H1 (cell line): ENCODE measurements at regions not wholly inside any gene's neighbourhood (a gene's known extent, or its start where the extent isn't known, plus 50 kb on each side); places are given as distances from the start of the nearest gene placed in this dataset.

Experiments
- CTCF ChIA-PET: fragments of 300-600 bp; sonication (Branson Sonifier 250); formaldehyde crosslinking; loops from one replicate; lab custom pipeline; 2021; ENCODE audit not compliant: partially characterized antibody; lab: Charles Lee
- POLR2A ChIA-PET: fragments of 300-600 bp; sonication (Branson Sonifier 250); formaldehyde crosslinking; loops from one replicate; lab custom pipeline; 2021; ENCODE audit warnings: inconsistent platforms; ENCODE audit not compliant: partially characterized antibody; lab: Charles Lee
- DNase-seq, 2 experiments: peaks; one replicate each; pipeline versions ENCODE4 v3.0.0 to v3.0.0-alpha.2; 2010 to 2022; ENCODE audit warnings: low spot score in 2 of 2, low read depth in 1 of 2, mixed read lengths in 1 of 2
- FAIRE-seq: peaks from 2 replicates; lab custom pipeline; 2011; peaks lifted over from hg19 to GRCh38; lab: Jason Lieb, UNC
- H2AFZ ChIP-seq: 2 replicates; pipeline ENCODE4 v1.8.1; 2012; ENCODE audit warnings: low read length, inconsistent platforms
- H2AK5ac ChIP-seq: 2 replicates; pipeline ENCODE4 v1.6.1; 2013; ENCODE audit warnings: low read depth, low read length
- H2BK120ac ChIP-seq: replicated peaks from 2 replicates; pipeline ENCODE3; 2013; ENCODE audit warnings: low read depth, low read length, inconsistent platforms
- H2BK12ac ChIP-seq: 2 replicates; pipeline ENCODE4 v1.6.1; 2013; ENCODE audit warnings: low read depth, low read length
- H2BK15ac ChIP-seq: 2 replicates; pipeline ENCODE4 v1.6.1; 2013; ENCODE audit warnings: low read length
- H2BK20ac ChIP-seq: 2 replicates; pipeline ENCODE4 v1.6.1; 2013; ENCODE audit warnings: low read length
- H2BK5ac ChIP-seq: 2 replicates; pipeline ENCODE4 v1.6.1; 2013; ENCODE audit warnings: low read depth, low read length
- H3K14ac ChIP-seq: 2 replicates; pipeline ENCODE4 v1.6.1; 2013; ENCODE audit warnings: inconsistent platforms; ENCODE audit not compliant: insufficient read length
- H3K18ac ChIP-seq: 2 replicates; pipeline ENCODE4 v1.6.1; 2013; ENCODE audit warnings: low read length; ENCODE audit errors: extremely low read depth
- H3K23ac ChIP-seq: 2 replicates; pipeline ENCODE4 v1.6.1; 2013; ENCODE audit warnings: inconsistent platforms; ENCODE audit not compliant: insufficient read length
- H3K23me2 ChIP-seq: 2 replicates; pipeline ENCODE4 v1.6.1; 2013; ENCODE audit warnings: low read depth, low read length
- H3K27ac ChIP-seq: 2 replicates; pipeline ENCODE4 v1.6.1; 2011; ENCODE audit warnings: low read depth, low read length, inconsistent platforms
- H3K27me3 ChIP-seq, 4 experiments: replicated peaks in 1 of 4; 1 replicate in 1 of 4; 2 replicates in 3 of 4; pipeline versions ENCODE4 v1.6.1 to v1.8.1; 2011 to 2013; ENCODE audit warnings: low read length in 3 of 4, mild to moderate bottlenecking in 3 of 4, inconsistent platforms in 2 of 4, mixed read lengths in 2 of 4, moderate library complexity in 1 of 4; ENCODE audit not compliant: control insufficient read depth in 3 of 4, insufficient read depth in 3 of 4; ENCODE audit errors: extremely low read depth in 1 of 4
- H3K36me3 ChIP-seq, 4 experiments: 2 replicates each; pipeline versions ENCODE4 v1.6.1 to v1.8.1; 2011 to 2013; ENCODE audit warnings: mild to moderate bottlenecking in 4 of 4, low read length in 3 of 4, moderate library complexity in 2 of 4, control low read depth in 1 of 4, inconsistent platforms in 1 of 4; ENCODE audit not compliant: insufficient read depth in 4 of 4, control insufficient read depth in 2 of 4
- H3K4ac ChIP-seq: replicated peaks from 2 replicates; pipeline ENCODE3; 2013; ENCODE audit warnings: low read length, low read depth, mixed read lengths, inconsistent platforms; ENCODE audit not compliant: insufficient read length
- H3K4me1 ChIP-seq, 4 experiments: replicated peaks in 1 of 4; 1 replicate in 1 of 4; 2 replicates in 3 of 4; pipeline versions ENCODE4 v1.6.1 to v1.8.1; 2011 to 2013; ENCODE audit warnings: low read length in 3 of 4, inconsistent platforms in 2 of 4, mixed read lengths in 1 of 4; ENCODE audit not compliant: insufficient read depth in 4 of 4, control insufficient read depth in 3 of 4
- H3K4me2 ChIP-seq, 2 experiments: 2 replicates each; pipeline versions ENCODE4 v1.6.1 to v1.8.1; 2011 to 2013; ENCODE audit warnings: low read depth in 2 of 2, low read length in 2 of 2, control low read depth in 1 of 2, inconsistent platforms in 1 of 2, mild to moderate bottlenecking in 1 of 2; ENCODE audit not compliant: insufficient read depth in 1 of 2
- H3K4me3 ChIP-seq, 4 experiments: fragments of 200-600, 300-600 bp in 1 of 4; sonication (generic), shearing (Covaris generic), sonication (Bioruptor Twin) in 1 of 4; 2 replicates each; pipeline versions ENCODE4 v1.5.1 to v1.8.1; 2011 to 2016; ENCODE audit warnings: low read length in 4 of 4, low read depth in 3 of 4, control low read depth in 2 of 4, inconsistent platforms in 2 of 4, mild to moderate bottlenecking in 2 of 4, mixed read lengths in 1 of 4, moderate library complexity in 1 of 4; ENCODE audit not compliant: insufficient read depth in 2 of 4; ENCODE audit errors: extremely low read depth in 1 of 4
- H3K56ac ChIP-seq: replicated peaks from 2 replicates; pipeline ENCODE3; 2013; ENCODE audit warnings: low read depth, mild to moderate bottlenecking, mixed read lengths, low read length, inconsistent platforms; ENCODE audit not compliant: insufficient read length
- H3K79me1 ChIP-seq: 2 replicates; pipeline ENCODE4 v1.6.1; 2013; ENCODE audit warnings: low read depth, low read length, control low read depth
- H3K79me2 ChIP-seq, 2 experiments: 2 replicates each; pipeline versions ENCODE4 v1.6.1 to v1.8.1; 2012 to 2013; ENCODE audit warnings: low read length in 2 of 2, mild to moderate bottlenecking in 2 of 2, inconsistent platforms in 1 of 2; ENCODE audit not compliant: insufficient read depth in 2 of 2, control insufficient read depth in 1 of 2
- H3K9ac ChIP-seq, 4 experiments: replicated peaks in 1 of 4; 1 replicate in 1 of 4; 2 replicates in 3 of 4; pipeline versions ENCODE4 v1.6.1 to v1.8.1; 2011 to 2013; ENCODE audit warnings: low read depth in 3 of 4, low read length in 3 of 4, control low read depth in 2 of 4, mild to moderate bottlenecking in 2 of 4, moderate library complexity in 2 of 4, inconsistent platforms in 1 of 4; ENCODE audit errors: extremely low read depth in 1 of 4
- H3K9me3 ChIP-seq, 2 experiments: 2 replicates each; pipeline versions ENCODE4 v1.6.1 to v1.8.1; 2012 to 2013; ENCODE audit warnings: mild to moderate bottlenecking in 2 of 2, moderate library complexity in 2 of 2, control low read depth in 1 of 2, inconsistent platforms in 1 of 2, low read depth in 1 of 2, low read length in 1 of 2, mixed read lengths in 1 of 2; ENCODE audit not compliant: insufficient read depth in 2 of 2
- H4K20me1 ChIP-seq, 2 experiments: replicated peaks in 1 of 2; 2 replicates each; pipeline versions ENCODE3 to v1.8.1; 2011 to 2013; ENCODE audit warnings: inconsistent platforms in 2 of 2, low read length in 2 of 2, mild to moderate bottlenecking in 1 of 2; ENCODE audit not compliant: insufficient read depth in 2 of 2, control insufficient read depth in 1 of 2
- H4K5ac ChIP-seq: 2 replicates; pipeline ENCODE4 v1.6.1; 2013; ENCODE audit warnings: low read length, low read depth, mixed read lengths, inconsistent platforms; ENCODE audit not compliant: insufficient read length
- H4K8ac ChIP-seq: 2 replicates; pipeline ENCODE4 v1.8.0; 2013; ENCODE audit warnings: mild to moderate bottlenecking, moderate library complexity, low read length, inconsistent platforms; ENCODE audit not compliant: insufficient read depth; ENCODE audit errors: extremely low read depth
- H4K91ac ChIP-seq: replicated peaks from 2 replicates; pipeline ENCODE3; 2013; ENCODE audit warnings: low read length, mixed read lengths, inconsistent platforms; ENCODE audit not compliant: insufficient read length
- CHD2 ChIP-seq: IDR thresholded peaks from 2 replicates; pipeline ENCODE4 v1.6.1; 2012; ENCODE audit warnings: low read length, improper control_type of control experiment
- CTBP2 ChIP-seq: IDR thresholded peaks from 2 replicates; pipeline ENCODE4 v1.7.0; 2011; ENCODE audit warnings: borderline replicate concordance, mild to moderate bottlenecking, moderate library complexity, mixed read lengths, low read length; ENCODE audit not compliant: insufficient read depth, insufficient read length
- FOSL1 ChIP-seq: IDR thresholded peaks from 2 replicates; pipeline ENCODE4 v1.6.1; 2011; ENCODE audit warnings: mild to moderate bottlenecking, low read depth, low read length, moderate library complexity; ENCODE audit not compliant: insufficient read depth
- HDAC6 ChIP-seq: IDR thresholded peaks from one replicate; pipeline ENCODE4 v1.7.1; 2012; ENCODE audit warnings: low read depth, mild to moderate bottlenecking, inconsistent platforms, low read length, moderate library complexity
- PHF8 ChIP-seq: fragments of 200-600 bp; sonication (generic); conservative IDR thresholded peaks from 2 replicates; pipeline ENCODE4 v1.7.1; 2012; ENCODE audit warnings: low read depth, mild to moderate bottlenecking, inconsistent platforms, low read length, moderate library complexity
- POLR2A ChIP-seq, 2 experiments: IDR thresholded peaks; 1 replicate in 1 of 2; 2 replicates in 1 of 2; pipeline ENCODE4 v1.6.1; 2011; ENCODE audit warnings: low read depth in 2 of 2, low read length in 2 of 2, mild to moderate bottlenecking in 2 of 2; ENCODE audit errors: control extremely low read depth in 1 of 2
- RAD21 ChIP-seq, 2 experiments: IDR thresholded peaks in 1 of 2; conservative IDR thresholded peaks in 1 of 2; 2 replicates each; pipeline ENCODE4 v1.6.1; 2011; ENCODE audit warnings: low read depth in 2 of 2, low read length in 2 of 2, improper control_type of control experiment in 1 of 2, inconsistent platforms in 1 of 2, mild to moderate bottlenecking in 1 of 2, moderate library complexity in 1 of 2
- SUZ12 ChIP-seq: fragments of 200-600 bp; sonication (generic); IDR thresholded peaks from 2 replicates; pipeline ENCODE4 v1.6.1; 2012; ENCODE audit warnings: mild to moderate bottlenecking, inconsistent platforms, low read length, moderate library complexity, mixed read lengths
- TBP ChIP-seq: IDR thresholded peaks from 2 replicates; pipeline ENCODE4 v1.6.1; 2011; ENCODE audit warnings: low read depth, low read length, improper control_type of control experiment
- WGBS, 2 experiments: shearing (Covaris generic) in 1 of 2; methylation state at CpG; one replicate each; pipeline versions ENCODE4 v1.1.6 to v1.1.7; 2013 to 2015; ENCODE audit warnings: low lambda C conversion rate in 2 of 2, mixed read lengths in 2 of 2, inconsistent platforms in 1 of 2, low coverage in 1 of 2, missing lambda C conversion rate in 1 of 2; ENCODE audit not compliant: insufficient replicate concordance in 2 of 2, insufficient coverage in 1 of 2, insufficient read length in 1 of 2; ENCODE audit errors: extremely low coverage in 1 of 2, missing lambda C conversion rate in 1 of 2; 5-methylcytosine and 5-hydroxymethylcytosine counted together

- Histone ChIP-seq H4K8ac (no peak overlapping the region; the same call in 1 of the 2 replicates), H4K20me1 (peaks cover 0 to 1% of the 10 kb centered on the region in 2 experiments), H3K4ac (no peak overlapping the region), H2BK5ac (no peak overlapping the region), H2BK12ac (no peak overlapping the region), H3K56ac (no peak overlapping the region), H3K79me1 (no peaks in the 10 kb centered on the region), H3K4me3 (no peak overlapping the region), H3K14ac (no peak overlapping the region), H3K36me3 (no peaks in the 10 kb centered on the region), H3K9me3 (peaks cover 0 to 9% of the 10 kb centered on the region in 2 experiments; a peak in 2 of 4 replicates), H3K23me2 (no peaks in the 10 kb centered on the region), H3K9ac (no peak overlapping the region), H2AFZ (no peak overlapping the region), H2BK120ac (no peak overlapping the region), H3K27ac (no peak overlapping the region), H3K27me3 (no peaks in the 10 kb centered on the region), H2BK15ac (no peak overlapping the region), H4K91ac (no peak overlapping the region), H3K4me1 (no peaks in the 10 kb centered on the region), H2AK5ac (no peak overlapping the region), H3K4me2 (no peak overlapping the region), H2BK20ac (no peak overlapping the region), H3K18ac (no peak overlapping the region), H3K23ac (no peak overlapping the region), H3K79me2 (no peaks in the 10 kb centered on the region), H4K5ac (no peak overlapping the region)
- WGBS, 2 experiments = 100% methylated on average over 3 of the region's 4 CpGs; no CpG with 5 or more reads in 1 of the 2 experiments
- ChIA-PET POLR2A (no interaction called here), CTCF (no interaction called here)
- FAIRE-seq (no peak), DNase-seq (no peak)
- no peak for TF ChIP-seq HDAC6
- TF ChIP-seq TBP = no peak
- TF ChIP-seq SUZ12 = no peak
- TF ChIP-seq CHD2 = no peak
- no peak for TF ChIP-seq CTBP2
- no peak for TF ChIP-seq POLR2A (IDR thresholded peaks at IDR 0.05; ENCODE audit: control extremely low read depth in 1 of 2, low read depth in 2 of 2, low read length in 2 of 2)
- TF ChIP-seq RAD21 (IDR thresholded peaks at IDR 0.05 in 1 of 2, conservative IDR thresholded peaks at IDR 0.05 in 1 of 2; ENCODE audit: low read depth in 2 of 2, low read length in 2 of 2) = no peak
- TF ChIP-seq FOSL1 = no peak
- TF ChIP-seq PHF8 = no peak
Measured at GRCh38 chr4:116361790-116362189, 723.6 kb downstream of the TRAM1L1 start.
